ENCODE measurements at regions not wholly inside any gene's neighbourhood (a gene's known extent, or its start where the extent isn't known, plus 50 kb on each side); places are given as distances from the start of the nearest gene placed in this dataset.
A peak's percentile ranks its signal among the peaks of the same experiment; 100 is the strongest.

- CTCF ChIA-PET = no interaction called here
- in situ Hi-C loops (cut with HindIII; ENCODE audit: low pct_unique_long_range_greater_than_20kb, low sequenced_read_pairs) = no loop called here
- DNase-seq (ENCODE audit: low read depth, low spot score) = no peak
Observed at GRCh38 chr12:74980510-74980909, 229.1 kb downstream of the KCNC2 start.

GRCh38 chr12:74981541-74981940 lies 228.1 kb downstream of the KCNC2 start:
- Histone ChIP-seq H3K4me1 (ENCODE audit: control insufficient read depth, insufficient read depth, low read length) (peaks cover 3% of the 10 kb centered on the region; the same call in 1 of the 2 replicates), H3K4me3 (ENCODE audit: low read depth in 2 of 2, low read length in 2 of 2) (no peak overlapping the region), H3K9me3 (ENCODE audit: control insufficient read depth, insufficient read depth, low read depth, low read length) (no peaks in the 10 kb centered on the region), H3K36me3 (ENCODE audit: control insufficient read depth, insufficient read depth, low read length) (no peaks in the 10 kb centered on the region), H3K27me3 (ENCODE audit: control insufficient read depth, insufficient read depth, low read length) (no peaks in the 10 kb centered on the region), H3K27ac (ENCODE audit: low read length) (peak overlapping the region; percentile 65; the same call in 1 of the 2 replicates)
- ChIA-PET POLR2A (no interaction called here), CTCF (no interaction called here)
- in situ Hi-C loops (cut with HindIII; ENCODE audit: low pct_unique_long_range_greater_than_20kb, low sequenced_read_pairs) = no loop called here
- TF ChIP-seq SIN3A (IDR thresholded peaks at IDR 0.05; ENCODE audit: borderline replicate concordance, insufficient read depth, low read depth, low read length) (no peak), POLR2AphosphoS5 (IDR thresholded peaks at IDR 0.05; ENCODE audit: low read depth, low read length) (no peak), TCF7L2 (IDR thresholded peaks at IDR 0.05; ENCODE audit: low read depth, low read length) (no peak)
- no peak for ATAC-seq
- DNase-seq (ENCODE audit: low read depth, low spot score) = no peak
- no TSS peak for BruUV-seq (replicated peaks)
- intact Hi-C loops (cut with micrococcal nuclease; ENCODE audit: unreplicated experiment) = no loop called here

More at GRCh38 chr12:74980510-74980909, 229.1 kb downstream of the KCNC2 start:
- Histone ChIP-seq H3K27me3 (ENCODE audit: control insufficient read depth, insufficient read depth, low read length) (no peaks in the 10 kb centered on the region), H3K36me3 (ENCODE audit: control insufficient read depth, insufficient read depth, low read length) (no peaks in the 10 kb centered on the region), H3K9me3 (ENCODE audit: control insufficient read depth, insufficient read depth, low read depth, low read length) (no peaks in the 10 kb centered on the region), H3K4me1 (ENCODE audit: control insufficient read depth, insufficient read depth, low read length) (peaks cover 3% of the 10 kb centered on the region; the same call in 1 of the 2 replicates), H3K27ac (ENCODE audit: low read length) (no peak overlapping the region; the same call in 1 of the 2 replicates), H3K4me3 (ENCODE audit: low read depth in 2 of 2, low read length in 2 of 2) (no peak overlapping the region)
- no TSS peak for BruUV-seq (replicated peaks)
- TF ChIP-seq TCF7L2 (IDR thresholded peaks at IDR 0.05; ENCODE audit: low read depth, low read length) (peak; percentile 94), SIN3A (IDR thresholded peaks at IDR 0.05; ENCODE audit: borderline replicate concordance, insufficient read depth, low read depth, low read length) (no peak)
- peak; percentile 68; the same call in 1 of the 2 replicates for ATAC-seq
- POLR2A ChIA-PET = no interaction called here
- intact Hi-C loops (cut with micrococcal nuclease; ENCODE audit: unreplicated experiment) = no loop called here

GRCh38 chr12:74983917-74984316 lies 225.7 kb downstream of the KCNC2 start:
- intact Hi-C loops (cut with micrococcal nuclease; ENCODE audit: unreplicated experiment) = no loop called here
- ChIA-PET POLR2A (no interaction called here), CTCF (no interaction called here)
- H3K4me1 ChIP-seq (ENCODE audit: control insufficient read depth, insufficient read depth, low read length) = peaks cover 3% of the 10 kb centered on the region; the same call in 1 of the 2 replicates
- in situ Hi-C loops (cut with HindIII; ENCODE audit: low pct_unique_long_range_greater_than_20kb, low sequenced_read_pairs) = no loop called here
- no peaks in the 10 kb centered on the region for H3K36me3 ChIP-seq (ENCODE audit: control insufficient read depth, insufficient read depth, low read length)
- TF ChIP-seq CTCF (IDR thresholded peaks at IDR 0.05) (no peak), REST (IDR thresholded peaks at IDR 0.05; ENCODE audit: insufficient read depth in 1 of 2, low read depth in 2 of 2, low read length in 1 of 2) (no peak), POLR2AphosphoS5 (IDR thresholded peaks at IDR 0.05; ENCODE audit: low read depth, low read length) (no peak), SIN3A (IDR thresholded peaks at IDR 0.05; ENCODE audit: borderline replicate concordance, insufficient read depth, low read depth, low read length) (no peak), TCF7L2 (IDR thresholded peaks at IDR 0.05; ENCODE audit: low read depth, low read length) (no peak)
- no peaks in the 10 kb centered on the region for H3K9me3 ChIP-seq (ENCODE audit: control insufficient read depth, insufficient read depth, low read depth, low read length)
- BruUV-seq (replicated peaks) = no TSS peak
- H3K4me3 ChIP-seq (ENCODE audit: low read depth in 2 of 2, low read length in 2 of 2) = no peak overlapping the region
- ATAC-seq (no peak), DNase-seq (ENCODE audit: low read depth, low spot score) (no peak)
- no peak overlapping the region for H3K27ac ChIP-seq (ENCODE audit: low read length)
- H3K27me3 ChIP-seq (ENCODE audit: control insufficient read depth, insufficient read depth, low read length) = no peaks in the 10 kb centered on the region
